GM12892 (cell line): ENCODE measurements at regions not wholly inside any gene's neighbourhood (a gene's known extent, or its start where the extent isn't known, plus 50 kb on each side); places are given as distances from the start of the nearest gene placed in this dataset.
"Not testable (repeated sequence)": the region's sequence is repeated elsewhere in the genome, so short reads cannot be mapped to it uniquely, and the experiment has no call there.

ENCODE experiments used
- DNase-seq: peaks from one replicate; pipeline ENCODE4 v3.0.0; 2011; ENCODE audit not compliant: insufficient read length
- FAIRE-seq: peaks from 2 replicates; lab custom pipeline; 2011; peaks lifted over from hg19 to GRCh38; lab: Jason Lieb, UNC
- POLR2A ChIP-seq: IDR thresholded peaks from 2 replicates; pipeline ENCODE4 v1.6.1; 2011; ENCODE audit warnings: low read depth, low read length, control low read depth
- POLR2AphosphoS5 ChIP-seq: IDR thresholded peaks from 2 replicates; pipeline ENCODE4 v1.6.1; 2011; ENCODE audit warnings: low read depth, low read length, control low read depth
- TAF1 ChIP-seq: IDR thresholded peaks from 2 replicates; pipeline ENCODE4 v1.6.1; 2011; ENCODE audit warnings: low read depth, mild to moderate bottlenecking, control low read depth, low read length, borderline replicate concordance

GRCh38 chr1:73452522-73452921 is 745.5 kb downstream of the LRRIQ3 start:
- no peak for TF ChIP-seq TAF1
- TF ChIP-seq POLR2A = no peak
- TF ChIP-seq POLR2AphosphoS5 = no peak
- no peak for DNase-seq
- no peak for FAIRE-seq

GRCh38 chr1:73450668-73451067 is 747.3 kb downstream of the LRRIQ3 start:
- FAIRE-seq, DNase-seq: not testable (repeated sequence)

GRCh38 chr1:73411479-73411878 is 786.5 kb downstream of the LRRIQ3 start:
- no peak for TF ChIP-seq TAF1
- DNase-seq = no peak
- no peak for FAIRE-seq

- no peak for DNase-seq
- TF ChIP-seq POLR2AphosphoS5 (no peak), TAF1 (no peak), POLR2A (no peak)
- FAIRE-seq = no peak
These were observed 796.3 kb downstream of the LRRIQ3 start for GRCh38 chr1:73401666-73402065.

GRCh38 chr1:73382966-73383365 is 815.0 kb downstream of the LRRIQ3 start:
- TF ChIP-seq POLR2A (no peak), POLR2AphosphoS5 (no peak), TAF1 (no peak)
- DNase-seq (no peak), FAIRE-seq (no peak)

GRCh38 chr1:73366734-73367413 is 831.1 kb downstream of the LRRIQ3 start:
- FAIRE-seq = no peak

GRCh38 chr1:73359001-73359400 is 839.0 kb downstream of the LRRIQ3 start:
- FAIRE-seq (no peak), DNase-seq (no peak)
- TF ChIP-seq TAF1 (no peak), POLR2AphosphoS5 (no peak), POLR2A (no peak)

More at GRCh38 chr1:73366734-73367413, 831.1 kb downstream of the LRRIQ3 start:
- TF ChIP-seq POLR2AphosphoS5 (no peak), TAF1 (no peak), POLR2A (no peak)
- DNase-seq = no peak

- no peak for TF ChIP-seq POLR2AphosphoS5
- no peak for TF ChIP-seq POLR2A
- TF ChIP-seq TAF1 = no peak
- no peak for FAIRE-seq
- DNase-seq = no peak
These were observed 841.5 kb downstream of the LRRIQ3 start for GRCh38 chr1:73356485-73356884.

- FAIRE-seq = no peak
- TF ChIP-seq TAF1 (no peak), POLR2AphosphoS5 (no peak), POLR2A (no peak)
These were observed 854.0 kb downstream of the LRRIQ3 start for GRCh38 chr1:73343947-73344346.

GRCh38 chr1:73333847-73334503 is 864.0 kb downstream of the LRRIQ3 start:
- DNase-seq = no peak
- TF ChIP-seq POLR2AphosphoS5 (no peak), POLR2A (no peak), TAF1 (no peak)
- FAIRE-seq = no peak

More at GRCh38 chr1:73343947-73344346, 854.0 kb downstream of the LRRIQ3 start:
- no peak for DNase-seq

GRCh38 chr1:73331726-73332125 is 866.2 kb downstream of the LRRIQ3 start:
- FAIRE-seq (no peak), DNase-seq (no peak)
- no peak for TF ChIP-seq POLR2AphosphoS5
- TF ChIP-seq POLR2A = no peak
- no peak for TF ChIP-seq TAF1

GRCh38 chr1:73327998-73328397 is 870.0 kb downstream of the LRRIQ3 start:
- FAIRE-seq = no peak
- DNase-seq = no peak
- no peak for TF ChIP-seq POLR2AphosphoS5
- no peak for TF ChIP-seq POLR2A
- no peak for TF ChIP-seq TAF1
